Activated CD4-positive, alpha-beta T cell treated with anti-CD3 and anti-CD28 coated beads, Interleukin-2, Interleukin-6, amounts not matched to agents 100 ng/mL and 50 ng/mL, durations not matched to agents 16 hours and 8 hours (primary cell): ENCODE measurements at regions not wholly inside any gene's neighbourhood (a gene's known extent, or its start where the extent isn't known, plus 50 kb on each side); places are given as distances from the start of the nearest gene placed in this dataset.

ENCODE experiments used
- DNase-seq: peaks from one replicate; pipeline ENCODE4 v3.0.0-alpha.2; 2020

DNA sequence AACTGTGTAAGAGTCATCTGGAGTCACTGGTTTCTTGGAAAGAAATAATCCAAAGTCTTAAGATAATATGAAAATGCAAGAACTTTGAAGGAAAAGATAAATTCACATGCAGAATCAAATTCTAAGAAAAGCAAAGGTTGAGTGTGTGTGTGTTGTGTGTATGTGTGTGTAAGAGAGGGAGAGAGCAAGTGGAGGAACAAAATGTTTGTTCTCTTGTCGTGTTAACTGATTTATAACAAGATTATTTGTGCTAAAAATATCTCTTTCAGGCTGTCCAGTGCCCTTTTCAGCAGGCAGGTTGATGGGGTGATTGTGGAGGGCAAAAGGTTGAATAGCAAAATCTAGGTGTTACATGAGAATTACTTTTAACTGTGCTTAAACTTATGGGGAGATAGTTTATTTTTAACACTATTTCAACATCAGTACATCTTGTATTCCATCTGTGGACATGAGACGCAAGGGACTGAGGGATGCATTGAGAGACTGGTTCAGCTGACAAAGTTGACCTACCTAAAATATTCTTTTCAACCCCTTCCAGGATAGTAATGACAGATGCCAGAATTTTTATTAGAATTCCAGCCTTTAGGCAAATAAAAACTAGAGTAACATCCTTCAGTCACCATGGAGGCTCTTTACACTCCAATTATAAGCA, 342.4 kb upstream of the CD180 start:
- no peak for DNase-seq

DNA sequence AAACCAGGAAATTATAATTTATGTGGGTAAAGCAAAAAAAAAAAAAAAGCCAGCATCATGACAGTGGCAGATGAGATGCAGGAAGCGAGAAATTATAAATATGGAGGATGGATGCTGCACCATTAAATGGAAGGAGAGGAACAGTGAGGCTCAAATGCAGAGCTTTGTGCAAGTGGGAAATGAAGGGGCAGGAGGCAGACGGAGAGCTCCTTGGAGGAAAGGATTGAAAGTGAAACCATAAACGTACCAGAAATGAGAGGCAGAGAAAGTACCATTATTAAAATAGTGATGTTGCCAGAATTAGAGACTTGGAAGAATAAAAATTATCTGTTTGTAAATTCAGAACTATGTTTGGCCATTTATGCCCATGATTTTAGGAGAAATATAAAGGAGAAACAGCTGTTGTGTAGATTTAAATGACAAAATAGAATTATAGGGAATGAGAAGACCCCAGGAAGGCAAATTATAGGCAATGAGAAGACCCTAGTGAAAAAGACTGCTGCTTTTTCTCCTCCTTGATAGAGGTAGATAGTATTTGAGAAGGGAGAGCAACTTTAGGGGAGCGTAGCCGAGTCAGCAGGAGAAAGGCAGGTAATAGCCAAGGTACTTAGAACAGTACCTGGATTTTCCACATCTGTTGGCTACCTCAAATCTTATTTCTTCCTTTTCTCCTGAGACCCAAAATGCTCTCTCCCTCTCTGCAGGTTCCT, 341.0 kb upstream of the CD180 start:
- peak; percentile 13 for DNase-seq

DNA sequence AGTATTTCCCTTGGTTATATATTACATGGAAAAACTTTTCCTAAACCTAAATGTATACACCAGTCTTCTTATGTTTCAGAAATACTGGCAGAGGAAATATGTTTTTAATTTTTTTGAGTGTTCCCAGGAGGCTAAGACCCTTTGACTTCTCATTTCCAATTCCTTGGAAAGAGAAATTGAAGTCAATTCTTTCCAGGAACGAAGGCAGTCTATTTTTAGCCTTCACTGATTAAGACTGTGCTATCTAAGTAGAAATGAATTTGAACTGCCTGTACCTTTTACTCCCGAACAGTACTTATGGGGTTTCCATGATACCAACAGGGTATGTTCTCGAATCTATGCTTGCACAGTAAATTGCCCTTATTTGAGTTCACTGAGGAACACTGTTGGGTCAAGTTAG, 340.3 kb upstream of the CD180 start:
- DNase-seq: no peak

DNA sequence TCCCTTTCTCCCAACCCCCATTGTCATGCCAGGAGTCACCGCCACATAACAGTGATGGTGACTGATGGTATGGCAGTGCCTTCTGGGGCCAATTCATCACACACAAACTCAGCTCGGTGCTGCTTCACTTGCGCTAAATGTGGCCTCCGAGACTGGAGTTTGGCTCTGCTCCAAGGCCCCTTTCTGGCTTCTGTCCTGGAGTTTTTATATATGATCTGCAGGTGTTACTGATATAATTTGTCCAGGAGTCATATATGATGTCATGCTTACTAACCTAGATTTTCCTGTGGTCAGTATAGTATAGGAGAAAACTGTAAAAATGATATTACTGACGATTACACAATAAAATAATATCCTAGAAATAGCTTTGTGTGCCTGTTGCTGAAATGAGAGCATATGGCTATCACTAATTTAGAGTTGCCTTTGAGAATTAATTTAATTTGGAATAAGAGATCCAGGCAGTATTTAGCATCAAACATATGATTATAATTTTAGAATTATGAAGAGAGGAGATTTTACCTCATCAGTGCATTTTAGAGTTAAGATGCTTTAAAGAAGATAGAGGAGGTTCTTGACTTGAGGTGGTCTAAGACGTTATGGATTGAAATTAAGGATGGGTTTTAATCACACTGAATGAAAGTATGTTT, 334.1 kb upstream of the CD180 start:
- no peak for DNase-seq

GRCh38 chr5:67528953-67529352, 332.4 kb upstream of the CD180 start:
- DNase-seq: no peak

GRCh38 chr5:67526793-67527192, 330.2 kb upstream of the CD180 start:
- DNase-seq: no peak

DNA sequence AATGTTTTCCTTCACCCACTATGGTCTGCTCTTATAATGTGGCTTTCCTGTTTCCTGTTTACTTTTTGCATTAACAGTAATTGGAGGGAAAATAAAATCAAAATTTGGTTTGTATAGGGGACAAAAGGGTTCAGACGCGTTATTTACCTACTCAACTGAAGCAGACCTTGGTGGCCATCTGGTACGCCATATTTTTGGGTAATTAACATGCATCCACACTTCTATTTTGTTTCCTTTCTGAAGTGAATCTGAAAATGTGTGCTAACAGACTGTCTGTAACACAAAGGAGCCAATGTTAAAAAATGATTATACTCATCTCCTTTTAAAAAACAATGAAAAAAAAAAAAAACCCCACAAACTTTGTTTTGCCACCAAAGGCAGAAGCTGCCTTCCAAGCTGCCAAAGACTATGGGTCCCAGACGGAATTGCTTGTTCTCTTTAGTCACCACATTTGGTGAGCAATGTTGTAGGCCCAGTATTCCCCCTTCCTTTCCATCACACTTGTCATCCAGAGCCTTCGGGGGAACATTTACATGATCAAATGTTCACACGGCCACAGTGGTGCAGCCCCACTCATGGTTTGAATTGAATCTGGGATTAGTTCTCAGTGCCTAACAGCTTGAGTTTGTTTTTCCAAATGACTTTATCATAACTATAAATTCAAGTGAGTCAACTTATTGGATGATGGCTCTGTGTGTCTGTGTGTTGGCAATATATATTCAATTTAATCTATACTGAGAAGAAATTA, 323.7 kb upstream of the CD180 start:
- DNase-seq: no peak

DNA sequence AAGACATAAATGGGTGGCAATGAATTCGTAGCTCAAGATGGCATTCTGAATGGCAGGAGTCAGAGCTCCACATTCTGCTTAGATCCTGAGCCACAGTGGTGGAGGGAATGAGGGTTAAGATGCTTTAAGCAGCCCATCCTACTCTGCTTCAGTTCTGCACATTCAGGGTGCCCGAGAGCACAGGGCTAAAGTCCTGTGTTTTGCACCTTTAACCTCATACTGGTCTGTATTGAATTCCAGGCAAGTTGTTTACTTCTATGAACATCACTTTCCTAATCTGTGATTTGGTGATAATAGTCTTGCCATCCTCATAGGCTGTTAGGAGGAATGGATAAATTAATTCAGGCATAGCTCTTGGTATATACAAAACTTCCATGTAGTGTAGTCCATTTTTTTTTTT, 321.6 kb upstream of the CD180 start:
- no peak for DNase-seq

DNA sequence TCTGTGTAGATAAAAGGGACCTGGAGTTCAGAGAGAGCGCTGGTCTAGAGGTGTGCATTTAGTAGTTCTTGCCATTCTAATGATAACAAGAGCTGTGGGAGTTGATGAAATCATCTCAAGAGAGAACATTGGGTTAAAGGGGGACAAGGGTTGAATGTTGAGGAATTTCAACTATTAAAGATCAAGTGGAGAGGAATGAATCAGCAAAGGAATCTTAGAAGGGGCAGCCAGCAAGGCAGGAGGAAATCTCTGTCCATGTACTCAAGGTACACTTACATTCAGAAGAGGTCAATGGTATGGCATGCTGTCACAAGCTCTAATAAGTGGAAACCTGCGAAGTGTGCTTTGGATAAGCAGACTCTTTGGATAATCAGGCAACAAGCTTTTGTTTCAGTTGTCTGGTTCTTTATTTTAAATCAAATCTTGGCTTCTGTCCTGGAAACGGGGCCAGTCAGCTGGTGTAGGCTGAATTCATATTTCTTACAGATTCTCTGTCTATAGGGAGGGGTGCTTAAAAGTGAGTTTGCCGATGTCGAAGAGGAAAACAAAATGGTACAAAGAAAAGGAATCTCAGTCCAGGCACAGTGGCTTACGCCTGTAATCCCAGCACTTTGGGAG, 320.5 kb upstream of the CD180 start:
- no peak for DNase-seq

GRCh38 chr5:67515762-67516161, 319.2 kb upstream of the CD180 start:
- DNase-seq: peak; percentile 18

- peak; percentile 73 for DNase-seq
Observed at GRCh38 chr5:67515020-67515689, 318.6 kb upstream of the CD180 start.

- no peak for DNase-seq
Observed at GRCh38 chr5:67512758-67513157, 316.2 kb upstream of the CD180 start.

- no peak for DNase-seq
Observed at GRCh38 chr5:67511911-67512310, 315.3 kb upstream of the CD180 start.

DNA sequence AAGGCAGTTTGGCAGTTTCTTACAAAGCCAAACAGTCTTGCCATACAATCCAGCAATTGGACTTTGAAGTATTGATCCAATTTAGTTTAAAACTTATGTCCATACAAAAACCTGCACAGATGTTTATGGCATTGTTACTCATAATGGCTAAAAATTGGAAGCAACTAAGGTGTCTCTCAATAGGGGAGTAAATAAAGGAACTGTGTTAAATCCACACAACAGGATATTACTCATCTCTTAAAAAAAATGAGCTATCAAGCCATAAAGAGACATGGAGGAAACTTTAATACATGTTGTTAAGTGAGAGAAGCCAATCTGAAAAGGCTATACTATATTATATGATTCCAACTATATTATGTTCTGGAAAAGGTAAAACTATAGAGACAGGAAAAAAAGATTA, 313.6 kb upstream of the CD180 start:
- peak; percentile 11 for DNase-seq

GRCh38 chr5:67509402-67510186, 313.0 kb upstream of the CD180 start:
- DNase-seq: no peak

DNA sequence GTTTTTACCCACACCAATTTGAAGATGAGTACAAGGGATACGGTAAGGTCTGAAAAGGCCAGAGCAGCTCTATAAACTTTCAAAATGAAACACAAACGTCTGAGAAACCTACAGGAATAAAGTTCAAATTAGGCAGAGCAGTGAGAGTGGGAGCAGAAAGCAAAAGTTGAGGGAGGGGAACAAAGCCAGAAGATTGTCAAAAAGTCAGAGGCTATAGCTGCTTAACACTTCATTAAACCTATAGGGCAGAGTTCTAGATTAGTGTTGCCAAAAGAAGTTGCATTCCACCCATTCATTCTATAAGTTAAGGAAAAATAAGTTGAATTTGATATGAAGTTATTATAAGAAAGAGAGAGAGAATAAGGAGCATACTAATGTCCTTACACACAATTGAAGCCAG, 309.6 kb upstream of the CD180 start:
- DNase-seq: no peak

DNA sequence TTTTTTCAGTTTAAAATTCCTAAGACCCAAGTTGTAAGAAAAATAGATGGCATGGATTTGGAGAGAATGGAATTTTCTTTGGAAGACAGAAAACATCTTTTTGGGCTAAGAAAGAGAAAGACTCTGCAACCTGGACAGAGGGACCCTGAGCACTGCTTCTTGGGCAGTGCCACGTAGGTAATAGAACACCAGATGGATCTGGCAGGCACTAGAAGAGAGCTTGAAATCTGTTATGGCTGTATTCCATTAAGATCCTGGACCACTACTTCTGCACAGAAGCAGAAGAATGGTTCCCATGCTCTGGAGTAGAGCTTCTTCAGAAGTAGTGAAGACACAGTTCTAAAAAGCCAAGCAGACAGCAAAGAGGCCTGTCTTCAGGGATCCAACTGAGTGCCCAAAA, 306.4 kb upstream of the CD180 start:
- no peak for DNase-seq

- DNase-seq: no peak
Observed at GRCh38 chr5:67496051-67496450, 299.5 kb upstream of the CD180 start.

DNA sequence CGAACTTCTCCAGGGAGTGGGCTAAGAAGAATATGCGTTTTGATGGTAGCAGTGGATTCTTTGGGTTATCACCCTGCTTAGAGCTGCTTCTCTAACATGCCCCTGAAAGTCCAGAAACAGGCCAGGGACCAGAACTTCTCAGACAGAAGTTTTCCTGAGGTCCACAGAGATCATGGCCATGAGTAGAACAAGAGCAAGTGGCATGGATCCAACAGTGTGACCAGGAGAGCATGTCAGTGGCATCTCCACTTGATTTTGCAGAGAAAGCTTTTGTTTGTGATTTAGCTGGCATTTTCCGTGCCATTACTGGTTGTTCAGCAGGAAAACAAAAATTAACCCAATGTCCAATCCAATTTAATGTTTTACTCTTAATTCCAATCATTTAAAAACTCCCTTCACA, 298.5 kb upstream of the CD180 start:
- DNase-seq: no peak

DNA sequence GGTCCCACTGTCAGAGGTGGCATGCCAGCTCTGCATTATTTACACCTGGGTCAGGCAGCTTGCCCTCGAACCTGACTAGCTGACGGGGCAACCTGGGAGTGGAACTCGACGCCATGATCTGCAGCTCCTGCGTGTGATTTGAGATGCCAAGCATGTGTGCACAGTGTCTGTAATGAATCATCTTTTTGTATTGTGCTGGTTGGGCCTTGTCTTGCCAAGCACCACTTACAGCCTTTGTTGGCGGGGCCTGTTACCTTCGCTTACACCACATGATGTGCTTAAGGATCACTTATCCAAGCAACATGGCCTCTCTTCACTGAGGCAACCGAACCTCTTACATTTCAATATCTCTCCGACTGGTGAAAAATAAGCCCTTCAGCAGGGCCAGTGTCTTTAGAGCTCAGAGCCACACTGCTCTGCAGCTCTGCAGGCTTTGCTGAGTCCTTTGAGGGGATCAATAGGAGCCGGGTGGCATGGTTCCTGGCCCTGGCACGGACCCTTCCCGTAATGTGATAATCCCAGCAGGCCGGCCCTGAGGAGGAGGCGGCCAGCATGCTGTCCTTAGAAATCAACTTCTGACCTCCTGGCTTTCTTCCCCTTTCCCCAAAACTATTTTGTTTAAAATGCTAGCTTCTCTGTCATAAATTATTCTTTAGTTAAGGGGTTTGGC, 297.7 kb upstream of the CD180 start:
- DNase-seq: no peak

GRCh38 chr5:67493676-67494075, 297.1 kb upstream of the CD180 start:
- DNase-seq: no peak
